COLO829 (cell line): ENCODE measurements at regions not wholly inside any gene's neighbourhood (a gene's known extent, or its start where the extent isn't known, plus 50 kb on each side); places are given as distances from the start of the nearest gene placed in this dataset.

Experiments
- DNase-seq: peaks from one replicate; pipeline ENCODE4 v3.0.0; 2012; ENCODE audit warnings: low spot score

DNA sequence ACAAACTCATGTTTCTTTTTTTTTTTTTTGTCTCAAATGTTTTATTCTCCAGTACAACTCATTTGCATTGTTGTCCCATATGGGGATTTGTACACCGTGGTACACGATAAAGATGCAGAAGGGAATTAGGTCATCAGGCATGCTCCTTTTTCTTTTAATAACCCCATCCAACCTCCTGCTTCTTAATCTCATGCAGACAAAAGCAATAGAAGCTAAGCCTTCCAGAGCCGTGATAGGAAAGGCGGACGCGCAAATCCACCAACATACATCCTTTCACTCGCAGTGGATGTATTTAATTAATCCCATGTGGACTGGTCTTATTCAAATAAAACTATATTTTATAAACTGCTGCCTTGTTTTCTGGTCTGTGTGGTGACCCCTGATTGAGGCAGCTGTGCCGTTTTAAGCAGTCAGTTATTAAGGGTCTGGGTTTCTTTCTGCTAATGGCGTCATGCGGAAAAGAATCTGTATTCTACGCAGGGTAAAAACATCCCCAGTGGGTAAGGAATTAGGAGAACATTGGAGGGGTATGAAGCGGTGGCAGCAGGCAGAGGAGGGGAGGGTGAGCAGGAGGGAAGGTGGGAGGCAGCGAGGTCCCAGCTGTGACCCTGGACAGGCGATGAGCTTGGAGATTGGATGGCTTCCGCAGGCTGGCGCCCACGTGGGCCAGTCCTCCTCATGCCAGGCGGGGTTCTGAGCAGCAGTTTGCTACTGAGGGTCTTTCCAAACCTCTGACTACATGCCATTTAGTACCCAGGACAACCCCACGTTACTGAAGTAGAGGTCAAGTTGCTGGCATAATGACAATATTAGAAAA is 172.8 kb downstream of the LINC00237 start:
- DNase-seq, result no peak

DNA sequence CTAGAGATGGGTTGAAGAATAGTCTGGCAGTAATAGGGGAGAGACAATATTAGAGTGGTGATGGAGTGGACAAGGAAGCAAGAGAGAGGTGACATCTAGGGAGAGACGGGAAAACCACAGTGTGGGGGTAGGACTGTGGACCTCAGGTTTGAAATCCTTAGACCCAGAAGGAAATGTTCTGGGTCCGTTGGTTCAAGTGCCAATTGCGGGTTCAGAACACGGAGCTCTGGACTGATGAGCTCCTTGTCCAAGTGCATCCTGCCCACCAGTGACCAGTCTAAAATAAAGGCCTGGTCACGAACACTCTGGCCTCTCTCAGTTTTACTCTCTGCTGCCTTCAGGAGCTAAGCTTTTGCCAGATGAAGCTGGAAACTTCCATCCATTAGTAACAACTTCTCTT is 174.0 kb downstream of the LINC00237 start:
- DNase-seq, result no peak

DNA sequence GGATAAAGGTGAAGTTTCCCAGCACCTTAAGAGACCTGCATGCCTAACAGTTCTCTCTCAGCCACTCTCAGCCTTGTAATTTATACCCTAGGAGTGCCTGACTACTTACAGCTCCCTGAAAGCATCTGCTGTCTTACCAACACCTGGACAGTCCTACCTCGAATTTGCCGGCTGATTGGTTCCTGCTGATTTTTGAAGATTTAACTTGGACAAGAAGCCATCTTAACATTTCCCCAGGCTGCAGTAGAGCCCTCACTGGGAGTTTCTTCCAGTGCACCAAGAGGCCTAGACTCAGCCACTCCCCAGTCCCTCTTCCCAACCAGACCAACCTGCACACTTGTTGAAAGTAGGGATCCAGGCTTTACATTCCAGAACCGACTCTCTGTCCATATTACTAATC is 174.5 kb downstream of the LINC00237 start:
- DNase-seq, result no peak

DNA sequence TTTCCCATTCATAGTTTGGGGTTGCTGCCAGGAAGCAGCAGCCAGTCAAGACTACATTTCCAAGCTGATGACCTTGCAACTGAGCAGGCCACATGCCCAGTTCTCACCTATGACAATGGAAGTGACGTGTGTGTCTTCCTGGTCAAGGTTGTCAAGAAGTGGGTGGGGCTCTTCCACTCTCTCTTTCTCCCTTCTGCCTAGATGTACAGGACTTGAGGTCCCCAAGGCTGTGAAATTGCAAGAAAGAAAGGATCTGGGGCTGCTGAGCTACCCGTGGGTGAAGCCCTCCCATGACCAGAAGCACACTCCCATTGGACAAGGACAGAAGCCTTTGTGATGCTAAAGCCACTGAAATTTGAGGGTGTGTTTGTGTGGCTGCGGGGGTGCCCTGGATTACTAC is 175.1 kb downstream of the LINC00237 start:
- no peak for DNase-seq

DNA sequence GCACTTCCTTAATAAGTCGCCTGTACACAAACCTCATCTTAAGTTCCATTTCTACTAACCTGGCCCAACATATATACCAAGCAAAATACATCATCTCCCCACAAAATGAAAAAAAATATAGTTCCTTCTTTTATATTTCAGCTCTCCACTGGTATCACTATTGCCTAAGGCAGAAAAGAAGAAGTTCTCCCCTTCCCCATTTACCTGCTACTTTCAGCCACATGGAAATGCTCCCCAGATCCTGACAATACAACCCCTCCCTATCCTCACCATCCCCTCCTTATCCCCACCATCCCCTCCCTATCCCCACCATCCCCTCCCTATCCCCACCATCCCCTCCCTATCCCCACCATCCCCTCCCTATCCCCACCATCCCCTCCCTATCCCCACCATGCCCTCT is 175.7 kb downstream of the LINC00237 start:
- no peak for DNase-seq

DNA sequence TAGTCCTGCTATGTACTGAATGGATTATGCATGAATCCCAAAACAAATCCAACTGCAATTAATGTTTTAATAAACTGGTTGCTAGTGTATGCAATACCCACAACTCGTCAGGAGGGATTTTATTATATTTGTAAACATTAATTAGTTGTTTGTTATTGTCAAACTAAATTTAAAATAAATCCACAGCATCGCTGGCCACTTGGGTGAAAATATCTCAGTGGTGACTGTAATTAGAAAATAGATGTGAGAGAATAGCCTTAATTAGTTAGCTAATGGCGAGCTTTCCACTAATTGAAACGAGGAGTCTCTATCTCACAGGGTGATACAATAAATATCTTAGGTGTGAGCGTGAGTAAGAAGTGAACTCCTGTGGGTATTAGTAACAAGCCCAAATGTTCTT is 176.8 kb downstream of the LINC00237 start:
- no peak for DNase-seq

DNA sequence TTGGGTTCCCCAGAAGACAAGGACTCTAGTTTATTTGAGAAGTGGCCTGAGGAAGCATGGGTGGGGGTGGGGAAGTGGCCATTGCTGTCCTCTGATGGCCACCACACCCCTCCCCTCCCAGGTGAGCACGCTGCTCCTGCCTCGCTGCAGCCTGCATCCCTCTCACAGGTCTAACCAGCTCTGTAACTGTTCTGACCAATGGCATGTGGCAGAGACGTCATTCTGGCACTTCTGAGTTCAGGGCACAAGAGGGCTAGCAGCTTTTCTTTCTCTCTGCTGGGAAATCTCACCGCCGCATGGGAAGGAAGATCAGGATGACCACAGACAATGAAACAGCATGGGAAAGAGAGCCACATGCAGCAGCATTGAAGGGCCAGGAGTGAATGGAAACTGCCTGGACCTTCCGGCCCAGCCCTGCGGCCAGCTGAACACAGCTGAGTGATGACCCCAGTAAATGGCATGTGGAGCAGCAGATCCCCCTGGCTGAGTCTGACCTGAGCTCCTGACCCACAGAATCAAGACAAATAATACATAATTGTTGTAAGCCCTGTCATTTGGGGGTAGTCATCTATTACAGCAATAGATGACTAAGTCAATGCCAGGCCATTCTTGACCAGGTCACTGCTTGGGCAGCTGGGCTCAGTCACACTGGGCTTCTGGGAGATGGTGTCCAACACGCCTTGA is 179.8 kb downstream of the LINC00237 start:
- no peak for DNase-seq

DNA sequence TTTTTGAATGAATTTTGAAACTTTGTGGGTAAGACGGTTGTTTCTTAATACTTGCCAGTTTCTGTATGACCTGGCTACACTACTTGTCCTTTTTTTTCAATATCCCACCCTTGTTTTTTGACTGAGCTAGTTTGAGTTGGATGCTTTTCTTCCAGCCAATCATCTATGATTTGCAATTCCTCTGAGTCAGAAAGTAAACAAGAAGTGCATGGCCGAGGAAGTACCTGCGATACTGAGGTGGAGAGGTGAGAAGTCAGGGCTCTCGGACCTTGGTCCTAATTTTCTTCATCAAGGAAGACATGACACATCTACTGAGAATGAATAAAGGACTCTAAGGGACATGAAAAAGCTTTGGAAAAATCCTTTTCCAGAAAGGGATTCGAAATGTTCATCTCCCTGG is 185.7 kb downstream of the LINC00237 start:
- no peak for DNase-seq

DNA sequence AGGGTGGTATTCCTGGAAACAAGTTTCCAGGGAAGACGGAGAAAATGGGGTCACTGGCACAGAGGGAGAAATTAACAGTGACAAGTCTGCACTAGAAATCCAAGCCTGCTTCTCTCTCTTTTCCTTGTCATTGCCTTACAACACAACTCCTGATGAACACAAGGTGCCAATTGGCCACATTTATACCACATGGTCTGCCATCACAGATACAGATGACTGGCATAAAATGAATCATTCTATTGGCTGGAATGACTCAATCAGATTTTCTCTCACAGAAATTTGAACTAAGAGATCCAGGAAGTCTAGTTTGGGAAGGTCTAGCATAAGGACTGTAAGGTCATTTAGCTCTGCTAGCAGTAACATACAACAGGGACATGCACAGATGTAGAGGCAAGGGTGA is 190.3 kb downstream of the LINC00237 start:
- DNase-seq, result no peak

DNA sequence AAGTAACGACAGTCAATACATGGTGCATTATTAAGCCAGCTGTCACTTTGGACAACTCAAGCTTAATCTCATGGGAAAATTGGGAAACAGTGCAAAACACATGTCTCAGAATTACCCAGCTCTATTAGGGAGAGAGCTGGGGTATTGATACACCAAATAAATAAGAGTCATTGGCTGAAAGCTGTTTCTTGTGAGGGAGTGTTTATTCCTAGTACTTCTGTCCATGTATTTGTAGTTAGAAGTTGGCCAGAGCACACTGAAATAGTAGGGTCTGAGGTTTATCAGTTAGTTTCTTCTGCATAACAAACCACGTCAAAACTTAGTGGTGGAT is 192.0 kb upstream of the RALGAPA2 start:
- DNase-seq, result no peak

DNA sequence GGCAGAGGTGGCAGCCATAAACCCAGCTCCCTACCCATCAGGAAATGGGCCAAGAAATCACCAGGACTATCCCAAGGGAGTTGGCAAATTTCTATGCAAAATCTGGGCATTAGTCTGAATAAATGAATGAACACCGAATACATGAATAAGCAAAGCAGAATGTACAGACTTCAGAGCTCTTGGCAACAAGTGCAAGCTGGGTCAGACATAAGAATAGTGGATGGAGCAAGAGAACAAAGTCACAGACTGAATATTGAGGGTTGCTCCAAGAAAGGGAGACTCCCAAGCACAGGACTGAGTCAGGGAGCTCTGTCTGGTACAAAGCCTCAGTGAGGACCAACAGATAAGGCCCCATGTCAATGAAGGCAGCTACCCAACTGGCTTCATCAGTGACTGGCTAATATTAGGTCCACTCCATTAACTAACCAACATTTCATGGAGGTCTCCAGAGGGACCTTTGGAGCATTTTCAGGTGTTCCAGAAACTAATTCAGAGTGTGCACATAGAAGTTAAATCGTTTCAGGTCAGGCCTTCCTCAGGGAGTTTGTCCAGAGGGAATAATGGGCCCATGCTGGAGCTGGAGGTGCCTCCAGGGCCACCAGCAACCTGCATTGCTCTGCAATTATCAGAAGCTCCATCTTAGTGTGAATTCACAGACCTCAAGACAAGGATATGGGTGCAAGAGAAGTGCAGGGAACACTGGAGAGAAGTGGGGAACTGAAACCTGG is 191.5 kb upstream of the RALGAPA2 start:
- no peak for DNase-seq

DNA sequence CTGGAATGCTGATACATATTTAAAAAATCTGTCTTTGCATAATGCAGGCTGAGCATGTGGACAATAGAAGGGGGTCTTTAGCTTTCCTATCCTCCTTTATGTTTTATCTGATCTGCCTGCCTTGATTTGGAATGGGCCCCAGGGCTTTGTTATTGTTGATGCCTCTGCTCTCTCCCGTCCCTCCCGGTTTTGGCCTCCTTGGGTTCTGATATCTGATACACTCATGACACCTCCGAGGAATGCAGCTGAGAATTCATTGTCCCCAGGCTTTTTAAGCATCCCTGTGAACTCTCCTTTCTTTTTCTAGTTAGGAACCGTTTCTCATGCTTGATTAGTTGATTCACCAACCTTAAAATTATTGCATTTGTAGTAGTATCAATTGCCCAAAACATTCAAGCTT is 185.5 kb upstream of the RALGAPA2 start:
- DNase-seq, result no peak

DNA sequence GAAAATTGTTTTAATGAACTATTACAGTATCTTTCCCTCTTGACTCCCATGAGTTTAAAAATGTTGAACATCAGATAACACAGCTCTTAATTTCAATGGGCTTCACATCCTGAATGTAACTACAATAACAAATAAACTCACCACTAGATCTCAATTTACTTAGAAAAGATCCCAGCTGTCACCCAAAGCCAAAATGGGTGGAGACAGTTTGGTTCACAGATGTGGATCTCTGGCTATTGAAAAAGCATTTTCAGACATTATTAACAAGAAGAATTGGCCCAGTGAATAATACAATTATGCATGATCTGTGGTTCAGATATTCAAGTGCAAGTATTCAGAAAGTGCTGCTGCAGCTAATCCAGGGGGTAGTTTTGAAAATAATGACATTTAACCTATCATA is 184.7 kb upstream of the RALGAPA2 start:
- DNase-seq, result no peak

DNA sequence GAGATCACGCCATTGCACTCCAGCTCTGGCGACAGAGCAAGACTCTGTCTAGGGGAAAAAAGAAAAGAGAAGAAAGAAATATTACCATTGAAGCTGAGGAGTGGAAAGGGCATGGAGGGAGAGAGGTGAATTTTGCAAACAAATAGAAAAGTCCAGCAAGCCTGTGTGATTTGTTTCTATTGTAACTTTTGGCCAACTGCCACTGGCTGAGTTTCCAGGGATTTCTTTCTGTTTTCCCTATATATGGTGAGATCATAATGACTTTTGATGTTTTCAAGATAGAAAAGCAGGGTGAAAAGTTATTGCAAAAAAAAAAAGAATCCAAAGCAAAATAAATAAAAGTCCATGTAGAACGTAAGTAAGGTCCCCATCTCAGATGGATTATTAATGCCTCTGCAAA is 184.2 kb upstream of the RALGAPA2 start:
- no peak for DNase-seq

DNA sequence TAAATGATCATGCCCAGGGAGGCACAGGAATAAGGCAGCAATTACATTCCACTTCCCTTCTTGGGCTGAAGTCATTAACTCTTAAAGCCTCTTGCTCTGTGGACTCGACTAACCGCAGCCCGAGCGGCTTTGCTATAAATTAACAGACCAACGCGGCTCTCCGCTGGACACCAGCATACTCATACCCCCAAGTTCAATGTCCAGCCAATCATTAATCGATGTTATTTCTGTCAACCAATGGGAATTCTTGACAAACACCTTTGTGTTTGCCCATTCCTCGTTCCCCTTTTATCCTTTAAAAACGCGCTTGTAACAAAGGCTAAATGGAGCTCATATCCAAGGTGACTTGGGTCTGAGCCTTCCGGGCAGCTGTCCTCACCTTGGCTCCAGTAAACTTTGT is 183.1 kb upstream of the RALGAPA2 start:
- no peak for DNase-seq

DNA sequence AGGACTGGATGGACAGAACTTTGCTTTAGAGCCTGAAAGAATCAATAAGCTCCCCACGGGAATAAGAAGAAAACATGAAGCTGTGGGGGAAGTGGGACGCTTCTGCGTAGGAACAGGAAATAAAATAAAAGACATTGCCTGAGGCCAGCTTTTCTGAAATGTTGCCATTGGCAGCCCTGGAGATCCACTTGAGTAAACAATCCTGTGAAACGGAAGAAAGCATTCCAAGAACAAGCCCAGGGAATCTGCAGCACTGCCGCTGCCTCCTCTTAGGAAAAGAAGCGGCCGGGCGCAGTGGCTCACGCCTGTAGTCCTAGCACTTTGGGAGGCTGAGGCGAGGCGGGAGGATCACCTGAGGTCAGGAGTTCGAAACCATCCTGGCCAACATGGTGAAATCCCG is 182.3 kb upstream of the RALGAPA2 start:
- DNase-seq, result peak; percentile 45

DNA sequence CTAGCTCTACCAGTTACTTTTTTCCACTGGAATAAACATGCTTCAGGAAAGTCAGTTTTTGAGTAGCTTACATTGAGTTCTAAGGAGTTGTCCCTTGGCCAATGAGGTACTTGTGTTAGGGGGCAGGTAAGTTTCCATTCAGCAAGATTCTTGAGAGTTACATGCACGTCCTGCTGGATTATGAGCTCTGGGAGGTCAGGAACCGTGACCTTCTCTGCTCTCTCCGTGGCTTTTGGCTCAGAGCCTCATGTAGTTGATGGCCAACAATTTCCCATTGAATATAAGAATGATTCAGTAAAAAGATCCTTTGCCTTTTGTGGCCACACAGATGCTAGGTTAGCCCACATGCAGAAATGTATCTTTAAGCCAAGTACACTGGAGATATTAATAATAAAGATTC is 181.8 kb upstream of the RALGAPA2 start:
- DNase-seq, result no peak

DNA sequence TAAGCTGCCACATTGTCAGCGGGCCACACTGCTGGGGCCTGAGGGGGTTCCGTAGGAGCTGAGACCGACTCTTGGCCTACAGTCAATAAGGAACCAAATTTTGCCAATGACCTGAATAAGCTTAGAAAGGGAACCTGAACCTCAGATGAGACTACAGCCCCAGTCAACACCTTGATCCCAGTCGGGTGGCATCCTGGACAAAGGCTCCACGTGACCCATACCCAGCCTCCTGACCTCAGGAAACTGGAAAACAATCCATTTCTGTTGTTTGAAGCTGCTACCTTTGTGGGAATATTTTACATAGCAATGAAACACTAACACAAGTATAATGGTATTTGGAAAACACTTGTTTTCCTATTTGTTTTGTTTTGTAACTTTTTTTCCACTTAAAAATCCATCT is 179.9 kb upstream of the RALGAPA2 start:
- DNase-seq, result no peak

DNA sequence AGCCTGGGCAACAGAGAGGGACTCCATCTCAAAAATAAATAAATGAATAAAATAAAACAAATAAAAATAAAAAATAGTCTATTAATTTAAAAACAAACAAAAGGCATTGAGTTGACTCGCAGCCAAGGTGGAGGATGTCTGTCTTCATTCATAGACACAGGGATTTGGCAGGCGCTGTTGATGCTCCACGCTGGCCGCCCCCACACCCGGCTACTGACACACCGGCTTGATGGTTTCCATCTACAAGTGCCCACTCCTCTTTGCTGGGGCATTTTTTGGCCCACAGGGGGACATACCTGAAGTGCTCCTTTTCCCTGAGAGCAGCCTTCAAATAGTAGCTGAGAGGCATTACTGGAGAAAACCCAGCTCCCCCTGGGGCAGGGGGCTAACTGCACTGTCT is 178.3 kb upstream of the RALGAPA2 start:
- no peak for DNase-seq

DNA sequence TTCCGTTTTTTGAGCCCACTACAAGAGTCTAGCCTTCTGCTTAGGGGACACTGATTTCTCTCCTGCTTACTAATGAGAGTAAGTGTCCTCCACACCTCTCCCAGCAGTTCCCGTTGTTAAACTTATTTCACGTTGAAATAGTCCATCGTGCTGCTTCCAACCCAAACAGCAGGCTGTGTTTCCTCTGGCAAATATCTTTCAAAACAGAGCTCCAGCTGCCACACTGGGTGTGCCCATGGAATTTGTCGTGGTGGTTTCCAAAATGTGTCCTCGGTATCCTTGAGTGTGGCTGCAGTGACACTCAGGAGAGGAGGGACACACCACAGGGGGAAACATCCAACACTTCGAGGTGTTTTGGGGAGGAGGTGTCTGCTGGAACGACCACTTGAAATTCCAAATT is 176.5 kb upstream of the RALGAPA2 start:
- no peak for DNase-seq

DNA sequence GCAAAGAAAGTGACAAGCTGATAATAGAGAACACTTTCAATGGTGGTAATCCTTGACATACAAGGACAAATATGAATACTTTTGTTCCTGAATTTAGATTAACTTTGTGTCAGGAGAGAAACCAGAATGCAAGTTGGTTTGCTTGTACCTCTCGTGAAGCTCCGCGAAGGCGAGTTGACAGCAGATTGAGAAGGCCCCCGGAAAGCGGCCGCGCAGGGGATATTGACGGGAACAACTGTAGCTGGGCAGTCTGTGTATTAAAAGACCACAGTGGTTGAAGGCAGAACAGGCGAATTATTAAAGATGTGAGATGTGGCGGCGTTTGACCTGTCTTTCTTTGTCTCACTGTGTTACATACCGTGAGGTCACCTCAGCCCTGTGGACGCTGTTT is 175.8 kb upstream of the RALGAPA2 start:
- DNase-seq, result no peak

DNA sequence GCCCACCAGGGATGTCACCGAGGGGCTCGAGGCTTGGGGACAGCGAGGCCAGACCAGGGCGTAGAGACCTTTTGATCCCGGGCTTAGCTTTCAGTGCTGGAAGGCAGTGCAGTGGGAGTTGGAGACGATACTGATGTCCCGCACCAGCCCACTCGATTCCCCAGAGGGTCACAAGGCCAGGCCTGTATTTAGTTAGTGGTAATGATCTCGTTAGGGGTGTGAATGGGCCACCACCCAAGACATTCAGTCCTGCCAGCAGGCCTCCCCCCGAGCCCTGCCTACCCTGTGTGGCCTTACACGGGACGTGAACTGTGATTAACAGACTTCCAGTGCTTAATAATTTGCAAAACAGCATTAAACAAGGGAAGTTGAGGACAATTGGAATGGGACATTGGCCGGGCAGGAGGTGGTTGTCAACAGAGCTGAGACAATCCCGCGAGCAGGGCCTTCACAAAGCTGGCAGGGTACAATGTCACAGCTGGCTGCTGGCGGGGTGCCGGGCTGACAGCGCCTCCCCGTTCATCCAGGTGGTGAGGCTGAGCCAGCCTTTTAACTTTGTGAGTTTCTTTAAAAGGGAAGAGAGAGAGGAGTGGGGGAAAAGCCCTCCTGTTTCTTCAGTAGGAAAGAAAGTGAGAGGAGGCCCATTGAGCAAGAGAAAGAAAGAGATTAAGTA is 175.3 kb upstream of the RALGAPA2 start:
- DNase-seq, result no peak

DNA sequence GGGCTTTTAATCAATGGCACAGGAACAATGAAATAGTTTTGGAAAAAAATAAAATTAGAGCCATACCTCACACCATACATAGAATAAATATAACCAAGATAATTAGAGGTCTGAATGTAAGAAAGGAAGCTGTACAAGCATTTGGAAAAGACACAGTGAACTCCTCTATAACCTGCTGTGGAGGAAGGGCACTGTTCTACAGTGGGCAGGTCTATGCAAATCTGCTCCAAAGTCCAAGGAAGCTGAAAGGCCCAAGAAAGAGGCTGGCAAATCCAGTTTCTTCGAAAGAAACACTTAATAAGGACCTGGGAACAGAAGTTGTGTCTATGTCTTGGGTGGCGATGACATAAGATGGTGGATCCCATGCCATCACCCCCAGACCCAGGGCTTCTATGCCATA is 169.4 kb upstream of the RALGAPA2 start:
- no peak for DNase-seq
